Prostate gland (tissue), 2 donors: ENCODE measurements at regions not wholly inside any gene's neighbourhood (a gene's known extent, or its start where the extent isn't known, plus 50 kb on each side); places are given as distances from the start of the nearest gene placed in this dataset.

Experiments
- DNase-seq: peaks from one replicate; pipeline ENCODE4 v3.0.0-alpha.2; 2019; ENCODE audit warnings: low spot score
- H3K27ac ChIP-seq, 2 donors: fragments of 200-600 bp; sonication (generic); 2 replicates each; pipeline ENCODE4 v1.5.1; 2017 to 2019
- H3K27me3 ChIP-seq: fragments of 200-600 bp; sonication (generic); replicated peaks from 2 replicates; pipeline ENCODE4 v1.5.1; 2019; ENCODE audit not compliant: insufficient read depth
- H3K36me3 ChIP-seq, 2 donors: fragments of 200-600 bp; sonication (generic); 1 replicate in 1 of 2; 2 replicates in 1 of 2; pipeline versions ENCODE4 v1.5.1 to v1.8.1; 2017 to 2019
- H3K4me1 ChIP-seq: fragments of 200-600 bp; sonication (generic); replicated peaks from 2 replicates; pipeline ENCODE4 v1.5.1; 2019
- H3K4me3 ChIP-seq, 2 donors: fragments of 200-600 bp; sonication (generic); 2 replicates each; pipeline ENCODE4 v1.5.1; 2017 to 2019
- H3K9me3 ChIP-seq: fragments of 200-600 bp; sonication (generic); 2 replicates; pipeline ENCODE4 v1.5.1; 2017
- CTCF ChIP-seq, 4 experiments: fragments of 200-600 bp in 2 of 4; fragments of 450-650 bp in 2 of 4; sonication (generic) in 2 of 4; IDR thresholded peaks; 1 replicate in 3 of 4; 2 replicates in 1 of 4; pipeline ENCODE4 v1.5.1; 2016 to 2019; ENCODE audit warnings: antibody characterized with exemption in 4 of 4, mild to moderate bottlenecking in 2 of 4, moderate library complexity in 2 of 4
- POLR2A ChIP-seq: fragments of 450-650 bp; IDR thresholded peaks from one replicate; pipeline ENCODE4 v1.6.1; 2016; ENCODE audit warnings: antibody characterized with exemption, mild to moderate bottlenecking
- POLR2AphosphoS5 ChIP-seq: sonication (generic); formaldehyde crosslinking; IDR thresholded peaks from one replicate; pipeline ENCODE4 v1.6.1; 2017; ENCODE audit warnings: antibody characterized with exemption
- WGBS: methylation state at CpG from one replicate; pipeline ENCODE4 v1.1.5; 2018; 5-methylcytosine and 5-hydroxymethylcytosine counted together
- intact Hi-C: fragments of 100-400 bp; cut with DNase I; formaldehyde crosslinking; loops from one replicate; pipeline ENCODE4 v1.14.2; 2022

GRCh38 chr2:134150760-134151159 lies 103.1 kb upstream of the MGAT5 start:
- DNase-seq = no peak
- H3K4me1 ChIP-seq = no peaks in the 10 kb centered on the region
- H3K4me3 ChIP-seq = no peak overlapping the region
- no peaks in the 10 kb centered on the region for H3K27me3 ChIP-seq
- no peak overlapping the region for H3K27ac ChIP-seq
- TF ChIP-seq POLR2AphosphoS5 = no peak
- TF ChIP-seq POLR2A = no peak
- no peak for TF ChIP-seq CTCF (IDR thresholded peaks at IDR 0.05)
- H3K9me3 ChIP-seq = no peaks in the 10 kb centered on the region
- intact Hi-C loops = no loop called here
- no peaks in the 10 kb centered on the region for H3K36me3 ChIP-seq
- WGBS = 98% methylated on average over 3 of the region's 3 CpGs

GRCh38 chr2:134152045-134153010 lies 101.5 kb upstream of the MGAT5 start:
- WGBS = 95% methylated on average over 23 of the region's 23 CpGs
- H3K27me3 ChIP-seq = no peaks in the 10 kb centered on the region
- DNase-seq = no peak
- no peak overlapping the region for H3K27ac ChIP-seq
- H3K36me3 ChIP-seq = no peaks in the 10 kb centered on the region
- H3K4me1 ChIP-seq = no peaks in the 10 kb centered on the region
- no peaks in the 10 kb centered on the region for H3K9me3 ChIP-seq
- no peak overlapping the region for H3K4me3 ChIP-seq
- intact Hi-C loops = no loop called here
- TF ChIP-seq CTCF (IDR thresholded peaks at IDR 0.05) (no peak), POLR2A (no peak)

- Histone ChIP-seq H3K9me3 (no peaks in the 10 kb centered on the region), H3K4me3 (no peak overlapping the region), H3K4me1 (no peaks in the 10 kb centered on the region), H3K36me3 (no peaks in the 10 kb centered on the region), H3K27ac (no peak overlapping the region), H3K27me3 (no peaks in the 10 kb centered on the region)
- WGBS = 87% methylated on average over 7 of the region's 7 CpGs
- TF ChIP-seq POLR2AphosphoS5 (no peak), CTCF (IDR thresholded peaks at IDR 0.05) (no peak)
- DNase-seq = no peak
- intact Hi-C loops = no loop called here
Observed at GRCh38 chr2:134153294-134153880, 100.5 kb upstream of the MGAT5 start.

- TF ChIP-seq CTCF (IDR thresholded peaks at IDR 0.05) (no peak), POLR2A (no peak), POLR2AphosphoS5 (no peak)
- 53% methylated on average over 7 of the region's 7 CpGs for WGBS
- Histone ChIP-seq H3K36me3 (no peaks in the 10 kb centered on the region), H3K27ac (no peak overlapping the region), H3K27me3 (no peaks in the 10 kb centered on the region), H3K4me3 (no peak overlapping the region), H3K9me3 (no peaks in the 10 kb centered on the region), H3K4me1 (no peaks in the 10 kb centered on the region)
- no peak for DNase-seq
- intact Hi-C loops = no loop called here
Observed at GRCh38 chr2:134154246-134154645, 99.6 kb upstream of the MGAT5 start.

- H3K4me1 ChIP-seq = no peaks in the 10 kb centered on the region
- no peaks in the 10 kb centered on the region for H3K27me3 ChIP-seq
- intact Hi-C loops = no loop called here
- WGBS = 90% methylated on average over 4 of the region's 4 CpGs
- DNase-seq = no peak
- no peaks in the 10 kb centered on the region for H3K36me3 ChIP-seq
- no peak overlapping the region for H3K27ac ChIP-seq
- TF ChIP-seq POLR2AphosphoS5 (no peak), CTCF (IDR thresholded peaks at IDR 0.05) (no peak), POLR2A (no peak)
- no peaks in the 10 kb centered on the region for H3K9me3 ChIP-seq
- H3K4me3 ChIP-seq = no peak overlapping the region
Observed at GRCh38 chr2:134155134-134155533, 98.7 kb upstream of the MGAT5 start.
